ENCODE measurements at regions not wholly inside any gene's neighbourhood (a gene's known extent, or its start where the extent isn't known, plus 50 kb on each side); places are given as distances from the start of the nearest gene placed in this dataset.
"Not testable (repeated sequence)": the region's sequence is repeated elsewhere in the genome, so short reads cannot be mapped to it uniquely, and the experiment has no call there.

- DNase-seq (ENCODE audit: low read depth): no peak
- H3K4me3 ChIP-seq (ENCODE audit: low read depth, low read length): no peak overlapping the region
- no peak for TF ChIP-seq CTCF (conservative IDR thresholded peaks at IDR 0.05; ENCODE audit: low read depth, low read length)
These were observed 68.8 kb upstream of the HGFAC start for GRCh38 chr4:3372933-3373465.

GRCh38 chr4:3373468-3373867, 68.3 kb upstream of the HGFAC start:
- H3K4me3 ChIP-seq (ENCODE audit: low read depth, low read length): no peak overlapping the region
- DNase-seq (ENCODE audit: low read depth): no peak
- TF ChIP-seq CTCF (conservative IDR thresholded peaks at IDR 0.05; ENCODE audit: low read depth, low read length): no peak

GRCh38 chr4:3374011-3374645, 67.6 kb upstream of the HGFAC start:
- no peak for DNase-seq (ENCODE audit: low read depth)
- H3K4me3 ChIP-seq (ENCODE audit: low read depth, low read length): no peak overlapping the region
- no peak for TF ChIP-seq CTCF (conservative IDR thresholded peaks at IDR 0.05; ENCODE audit: low read depth, low read length)

- DNase-seq (ENCODE audit: low read depth): no peak
- H3K4me3 ChIP-seq (ENCODE audit: low read depth, low read length): no peak overlapping the region
- TF ChIP-seq CTCF (conservative IDR thresholded peaks at IDR 0.05; ENCODE audit: low read depth, low read length): no peak
These were observed 67.1 kb upstream of the HGFAC start for GRCh38 chr4:3374667-3375066.

- TF ChIP-seq CTCF (conservative IDR thresholded peaks at IDR 0.05; ENCODE audit: low read depth, low read length): peak; percentile 8
- no peak for DNase-seq (ENCODE audit: low read depth)
- no peak overlapping the region for H3K4me3 ChIP-seq (ENCODE audit: low read depth, low read length)
These were observed 66.1 kb upstream of the HGFAC start for GRCh38 chr4:3375688-3376087.

GRCh38 chr4:3376266-3376665, 65.5 kb upstream of the HGFAC start:
- DNase-seq (ENCODE audit: low read depth): no peak
- TF ChIP-seq CTCF (conservative IDR thresholded peaks at IDR 0.05; ENCODE audit: low read depth, low read length): no peak
- H3K4me3 ChIP-seq (ENCODE audit: low read depth, low read length): no peak overlapping the region

GRCh38 chr4:3377557-3377956, 64.2 kb upstream of the HGFAC start:
- no peak overlapping the region for H3K4me3 ChIP-seq (ENCODE audit: low read depth, low read length)
- no peak for TF ChIP-seq CTCF (conservative IDR thresholded peaks at IDR 0.05; ENCODE audit: low read depth, low read length)
- DNase-seq (ENCODE audit: low read depth): no peak

- not testable (repeated sequence) for DNase-seq (ENCODE audit: low read depth); H3K4me3 ChIP-seq (ENCODE audit: low read depth, low read length)
These were observed 61.4 kb upstream of the HGFAC start for GRCh38 chr4:3380336-3380735.

GRCh38 chr4:3381208-3381607, 60.6 kb upstream of the HGFAC start:
- DNase-seq (ENCODE audit: low read depth): not testable (repeated sequence)

More at GRCh38 chr4:3381208-3381607, 60.6 kb upstream of the HGFAC start:
- not testable (repeated sequence) for H3K4me3 ChIP-seq (ENCODE audit: low read depth, low read length)
